AG04450 (cell line): ENCODE measurements at regions not wholly inside any gene's neighbourhood (a gene's known extent, or its start where the extent isn't known, plus 50 kb on each side); places are given as distances from the start of the nearest gene placed in this dataset.

ENCODE experiments used
- CTCF ChIA-PET: fragments of 300-600, 350-600 bp; formaldehyde crosslinking; extraction: SDS; loops from one replicate; lab custom pipeline; 2022; ENCODE audit warnings: antibody characterized with exemption, inconsistent platforms; lab: Charles Lee
- POLR2A ChIA-PET: fragments of 350-600 bp; formaldehyde crosslinking; extraction: SDS; loops from one replicate; lab custom pipeline; 2021; ENCODE audit warnings: antibody characterized with exemption, inconsistent platforms; lab: Yijun Ruan, JAX
- DNase-seq: peaks from one replicate; pipeline ENCODE4 v3.0.0-alpha.2; 2011; ENCODE audit warnings: low read depth, low spot score
- H3K27ac ChIP-seq: one replicate; pipeline ENCODE4 v1.5.1; 2012; ENCODE audit warnings: low read depth, low read length, control low read depth
- H3K27me3 ChIP-seq: one replicate; pipeline ENCODE4 v1.6.0; 2012; ENCODE audit warnings: low read length; ENCODE audit not compliant: control insufficient read depth, insufficient read depth
- H3K4me3 ChIP-seq: 2 replicates; pipeline ENCODE4 v1.5.1; 2011; ENCODE audit warnings: mild to moderate bottlenecking, low read depth, low read length, control low read depth
- H3K9me3 ChIP-seq: 2 replicates; pipeline ENCODE4 v1.5.1; 2012; ENCODE audit warnings: low read length; ENCODE audit not compliant: control insufficient read depth, insufficient read depth
- CTCF ChIP-seq: IDR thresholded peaks from 2 replicates; pipeline ENCODE4 v1.5.1; 2011; ENCODE audit warnings: low read depth, low read length, control low read depth, inconsistent platforms

GRCh38 chr16:72722552-72722951, 325.4 kb downstream of the ZFHX3 start:
- H3K4me3 ChIP-seq: no peak overlapping the region
- ChIA-PET CTCF (interaction anchor here (0.6 to 1.0 kb wide), 2 partner anchors 110 to 598 kb away, joined by 3 read pairs; no protein-coding TSS in a partner anchor), POLR2A (no interaction called here)
- H3K9me3 ChIP-seq: no peaks in the 10 kb centered on the region
- H3K27ac ChIP-seq: no peak overlapping the region
- H3K27me3 ChIP-seq: no peaks in the 10 kb centered on the region
- DNase-seq: no peak
- TF ChIP-seq CTCF: no peak

DNA sequence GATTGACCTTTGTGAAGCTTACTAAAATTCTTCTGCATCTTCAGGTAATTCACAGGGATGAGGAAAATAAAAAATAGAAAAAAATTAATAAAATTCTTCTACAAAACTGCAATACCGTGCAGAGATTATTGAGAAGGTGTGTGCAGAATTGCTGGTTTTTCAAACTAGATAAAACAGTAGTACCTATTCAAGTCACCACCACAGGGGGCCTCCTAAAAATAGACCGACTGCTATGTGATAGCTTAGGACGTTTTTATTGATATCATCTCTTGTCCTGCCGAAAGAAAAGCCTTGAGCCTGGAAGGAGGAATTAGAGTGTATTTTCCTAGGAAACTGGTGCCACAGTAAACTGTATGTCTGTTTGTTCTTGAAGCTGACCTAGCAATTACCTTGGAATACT, 325.9 kb downstream of the ZFHX3 start:
- no peak for DNase-seq
- Histone ChIP-seq H3K27ac (no peak overlapping the region), H3K9me3 (no peaks in the 10 kb centered on the region), H3K27me3 (no peaks in the 10 kb centered on the region), H3K4me3 (no peak overlapping the region)
- no peak for TF ChIP-seq CTCF
- ChIA-PET CTCF (interaction anchor here (0.6 to 1.0 kb wide), 2 partner anchors 111 to 599 kb away, joined by 3 read pairs; no protein-coding TSS in a partner anchor), POLR2A (no interaction called here)

DNA sequence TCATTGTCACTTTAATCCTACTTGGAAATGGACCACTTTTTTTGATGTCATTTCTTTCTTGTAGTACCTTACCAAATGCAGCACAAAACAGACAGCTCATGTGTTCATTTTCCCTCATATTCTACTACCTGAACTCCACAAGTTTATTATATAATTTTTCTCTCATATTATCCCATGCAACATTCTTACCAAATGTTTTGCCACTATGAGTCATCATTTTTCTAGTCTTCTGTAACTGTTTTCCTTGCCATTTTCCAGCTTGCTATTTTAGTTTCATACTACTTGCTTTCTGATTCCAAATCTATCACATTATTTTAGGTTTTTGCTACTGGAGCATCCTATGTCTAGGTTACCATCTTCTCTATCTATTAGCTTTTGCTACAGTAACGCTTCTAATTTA, 332.7 kb downstream of the ZFHX3 start:
- Histone ChIP-seq H3K27me3 (no peaks in the 10 kb centered on the region), H3K4me3 (no peak overlapping the region), H3K9me3 (peaks cover 4% of the 10 kb centered on the region), H3K27ac (no peak overlapping the region)
- DNase-seq: no peak
- ChIA-PET POLR2A (no interaction called here), CTCF (no interaction called here)
- no peak for TF ChIP-seq CTCF

DNA sequence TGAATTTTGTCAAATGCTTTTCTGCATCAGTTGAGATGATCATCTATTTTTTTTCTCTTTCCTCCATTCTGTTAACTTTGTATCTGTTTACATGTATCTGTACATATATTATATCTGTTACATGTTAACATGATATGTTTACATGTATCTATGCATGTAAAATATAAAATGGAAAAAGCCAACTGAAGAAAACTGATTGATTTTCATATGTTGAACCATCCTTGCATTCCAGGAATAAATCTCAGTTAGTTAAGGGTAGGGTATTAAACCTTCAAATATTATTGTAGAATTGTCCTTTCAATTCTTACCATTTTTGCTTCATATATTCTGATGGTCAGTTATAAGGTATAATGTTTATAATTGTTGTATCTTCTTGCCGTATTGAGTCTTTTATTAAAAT, 336.1 kb downstream of the ZFHX3 start:
- POLR2A ChIA-PET: no interaction called here

GRCh38 chr16:72705801-72706200, 342.1 kb downstream of the ZFHX3 start:
- CTCF ChIA-PET: no interaction called here

More for the DNA sequence above, 336.1 kb downstream of the ZFHX3 start:
- Histone ChIP-seq H3K27ac (no peak overlapping the region), H3K9me3 (peaks cover 8% of the 10 kb centered on the region), H3K27me3 (no peaks in the 10 kb centered on the region), H3K4me3 (no peak overlapping the region)
- TF ChIP-seq CTCF: no peak
- DNase-seq: no peak
- CTCF ChIA-PET: no interaction called here

More at GRCh38 chr16:72705801-72706200, 342.1 kb downstream of the ZFHX3 start:
- Histone ChIP-seq H3K27me3 (no peaks in the 10 kb centered on the region), H3K27ac (no peak overlapping the region), H3K9me3 (peaks cover 8% of the 10 kb centered on the region), H3K4me3 (no peak overlapping the region)
- TF ChIP-seq CTCF: no peak
- no peak for DNase-seq
- POLR2A ChIA-PET: no interaction called here
